Endometrial microvascular endothelial cells (primary cell): ENCODE measurements at regions not wholly inside any gene's neighbourhood (a gene's known extent, or its start where the extent isn't known, plus 50 kb on each side); places are given as distances from the start of the nearest gene placed in this dataset.

ENCODE experiments used
- in situ Hi-C: cut with HindIII; loops from 2 replicates; pipeline ENCODE4 v1.10.0; 2017; ENCODE audit warnings: low sequenced_read_pairs, low pct_unique_long_range_greater_than_20kb; ENCODE audit errors: inconsistent ontology term

DNA sequence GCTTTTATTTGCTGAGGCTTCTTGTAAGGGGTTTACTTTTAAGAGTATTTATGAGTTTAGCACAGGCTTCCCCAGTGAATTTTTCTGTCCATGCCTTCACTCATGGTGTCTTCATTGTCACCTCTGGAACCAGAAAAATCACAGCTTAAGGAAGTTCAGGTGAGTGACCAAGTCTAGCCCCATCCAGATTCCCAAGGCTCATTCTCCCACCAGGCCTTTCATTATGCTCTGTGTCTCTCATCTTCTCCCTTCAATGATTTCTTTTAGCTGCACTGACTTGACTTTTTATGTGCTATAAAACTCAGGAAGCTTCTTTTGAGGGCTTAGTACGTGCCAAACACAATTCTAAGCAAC is 64.9 kb upstream of the NEDD9 start:
- in situ Hi-C loops = no loop called here

DNA sequence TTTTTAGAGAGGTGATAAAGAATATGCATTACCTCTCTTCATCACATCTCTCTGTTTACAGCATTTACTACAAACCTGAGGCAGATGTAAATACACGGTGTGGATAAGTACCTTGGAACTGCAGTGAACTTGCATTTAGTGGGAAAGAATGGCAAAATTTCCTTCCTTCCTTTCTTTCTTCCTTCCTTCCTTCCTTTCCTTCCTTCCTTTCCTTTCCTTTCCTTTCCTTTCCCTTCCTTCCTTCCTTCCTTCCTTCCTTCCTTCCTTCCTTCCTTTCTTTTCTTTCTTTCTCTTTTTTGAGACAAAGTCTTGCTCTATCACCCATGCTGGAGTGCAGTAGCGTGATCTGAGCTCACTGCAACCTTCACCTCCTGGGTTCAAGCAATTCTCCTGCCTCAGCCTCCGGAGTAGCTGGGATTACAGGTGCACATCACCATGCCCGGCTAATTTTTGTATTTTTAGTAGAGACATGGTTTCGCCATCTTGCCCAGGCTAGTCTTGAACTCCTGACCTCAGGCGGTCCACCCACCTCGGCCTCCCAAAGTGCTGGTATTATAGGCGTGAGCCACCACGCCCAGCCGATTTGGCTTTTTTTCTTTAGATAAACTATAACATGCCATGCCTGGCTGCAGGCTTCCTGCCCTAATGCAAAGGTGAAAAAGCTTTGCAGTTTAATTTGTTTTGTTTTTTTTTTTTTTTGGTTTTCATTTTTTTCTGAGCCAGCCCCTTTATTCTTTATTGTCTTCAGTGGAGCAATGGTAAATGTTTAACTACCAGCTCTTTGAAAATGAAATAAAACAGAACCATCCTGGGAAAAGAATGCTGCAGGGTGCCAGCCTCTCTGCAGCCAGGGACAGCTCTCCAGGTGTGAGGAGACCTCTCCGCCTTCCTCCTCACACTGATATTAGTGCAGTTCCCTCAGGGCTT is 64.2 kb upstream of the NEDD9 start:
- in situ Hi-C loops = no loop called here

GRCh38 chr6:11295969-11296368 is 63.5 kb upstream of the NEDD9 start:
- in situ Hi-C loops = no loop called here

- in situ Hi-C loops = no loop called here
Observed at GRCh38 chr6:11294228-11294627, 61.8 kb upstream of the NEDD9 start.

- in situ Hi-C loops = no loop called here
Observed at GRCh38 chr6:11292594-11293236, 60.2 kb upstream of the NEDD9 start.

- in situ Hi-C loops = no loop called here
Observed at GRCh38 chr6:11292091-11292490, 59.6 kb upstream of the NEDD9 start.

- in situ Hi-C loops = no loop called here
Observed at GRCh38 chr6:11291582-11291981, 59.1 kb upstream of the NEDD9 start.

DNA sequence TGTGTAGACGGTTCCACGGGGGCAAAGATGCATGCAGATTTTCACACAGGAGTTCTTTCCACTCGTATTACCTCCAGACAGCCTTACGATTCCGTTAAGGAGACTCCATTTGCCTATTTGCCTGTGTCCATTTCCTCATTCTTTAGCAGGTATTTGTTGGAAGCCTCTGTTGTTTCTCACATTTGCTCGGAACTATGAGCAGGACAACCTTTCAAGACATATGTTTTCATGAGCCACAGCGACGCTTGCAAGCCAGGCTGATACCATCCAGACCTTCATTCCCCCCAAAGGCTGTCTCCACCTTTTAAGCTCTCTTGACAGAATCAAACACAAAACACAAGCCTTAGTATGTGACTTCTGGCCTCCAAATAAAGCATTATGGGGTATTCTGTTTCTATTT is 57.6 kb upstream of the NEDD9 start:
- in situ Hi-C loops = no loop called here

DNA sequence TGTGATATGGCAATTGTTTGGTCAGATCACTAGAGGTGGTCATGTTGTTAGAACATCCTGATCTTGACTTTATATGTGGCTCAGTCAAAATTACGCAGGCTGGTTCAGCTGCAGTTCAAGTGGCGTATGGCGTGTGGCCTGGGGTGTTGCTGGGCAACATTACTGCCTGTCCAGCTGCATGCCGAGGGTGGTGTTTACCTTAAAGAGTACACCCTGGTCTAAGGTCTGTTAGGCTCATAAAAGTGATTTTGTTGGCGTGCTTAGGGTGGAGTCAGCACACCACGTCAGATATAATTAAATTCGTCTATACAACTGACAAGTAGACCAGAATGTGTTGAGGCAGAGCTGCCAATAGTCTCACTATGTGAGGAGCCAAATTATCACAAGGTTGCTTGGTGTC is 55.6 kb upstream of the NEDD9 start:
- in situ Hi-C loops = no loop called here

DNA sequence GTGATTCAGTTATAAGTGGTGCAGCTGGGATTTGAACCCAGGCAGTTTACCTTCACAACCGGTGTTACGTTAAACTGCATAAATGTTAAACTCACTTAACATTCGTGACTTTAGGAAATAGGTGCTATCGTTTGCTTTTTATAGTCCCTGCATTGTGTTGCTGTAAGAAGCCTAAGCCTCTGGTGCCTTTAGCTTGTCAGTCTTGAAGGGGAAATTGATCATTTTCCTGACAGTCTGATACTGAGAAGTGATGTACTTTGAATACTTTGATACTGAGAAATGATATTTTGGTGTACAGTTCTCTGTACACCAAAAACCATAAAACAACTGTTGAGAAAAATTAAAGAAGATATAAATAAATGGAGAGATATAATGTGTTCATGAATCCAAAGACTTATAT is 52.5 kb upstream of the NEDD9 start:
- in situ Hi-C loops = no loop called here

DNA sequence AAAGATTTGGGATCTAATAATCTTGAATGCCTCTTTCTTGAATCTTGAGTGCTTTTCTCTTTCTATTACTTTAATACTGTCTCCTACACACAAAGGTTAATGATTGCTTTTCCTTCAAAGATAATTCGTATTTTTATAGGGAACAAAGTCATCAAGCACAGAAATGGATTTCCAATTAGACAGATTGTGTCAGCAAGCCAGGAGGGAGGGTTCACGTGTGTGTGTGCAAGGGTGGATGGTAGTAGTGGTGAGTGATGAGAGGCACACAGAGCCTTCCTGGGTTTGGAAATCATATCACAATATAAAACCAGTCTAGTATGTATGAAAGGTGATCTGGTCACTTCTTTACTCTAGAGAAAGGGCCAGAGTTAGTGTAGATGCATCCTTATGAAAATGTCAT is 51.2 kb upstream of the NEDD9 start:
- in situ Hi-C loops = no loop called here

- in situ Hi-C loops = no loop called here
Observed at GRCh38 chr6:11282875-11283274, 50.4 kb upstream of the NEDD9 start.
